ENCODE measurements at regions not wholly inside any gene's neighbourhood (a gene's known extent, or its start where the extent isn't known, plus 50 kb on each side); places are given as distances from the start of the nearest gene placed in this dataset.

DNA sequence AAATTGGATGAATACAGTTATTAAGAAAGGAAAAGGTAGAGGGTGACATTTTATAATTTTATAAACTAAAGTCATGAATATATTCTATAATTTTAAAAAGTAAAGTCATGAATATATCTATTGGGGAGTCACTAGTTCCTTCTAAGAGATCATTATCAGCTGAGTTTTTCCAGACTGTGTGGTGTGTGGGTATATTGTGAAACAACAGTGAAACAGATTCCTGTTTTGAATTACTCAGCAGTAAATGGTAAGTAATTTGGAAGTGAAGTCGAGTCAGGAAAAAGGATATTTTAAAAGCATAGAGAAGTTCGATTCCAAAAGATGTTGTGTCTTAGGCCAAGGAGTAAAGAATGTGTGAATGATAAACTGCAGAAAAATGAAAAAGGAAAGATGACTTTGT is 1018.2 kb upstream of the NXPH2 start:
- WGBS, 2 donors: 30 to 38% methylated on average over 2 of the region's 2 CpGs
- Histone ChIP-seq H3K9me3 (no peaks in the 10 kb centered on the region), H3K27me3 (no peaks in the 10 kb centered on the region), H3K4me3 (no peak overlapping the region), H3K27ac (no peak overlapping the region), H3K4me1 (no peaks in the 10 kb centered on the region), H3K36me3 (no peaks in the 10 kb centered on the region)
- no peak for TF ChIP-seq EP300 (IDR thresholded peaks at IDR 0.05)
- no peak for TF ChIP-seq POLR2AphosphoS5 (IDR thresholded peaks at IDR 0.05)
- no peak for TF ChIP-seq POLR2A (IDR thresholded peaks at IDR 0.05)
- no peak for TF ChIP-seq CTCF (IDR thresholded peaks at IDR 0.05)
- ATAC-seq (ENCODE audit: low FRiP score in 2 of 2) (no peak), DNase-seq (no peak)

DNA sequence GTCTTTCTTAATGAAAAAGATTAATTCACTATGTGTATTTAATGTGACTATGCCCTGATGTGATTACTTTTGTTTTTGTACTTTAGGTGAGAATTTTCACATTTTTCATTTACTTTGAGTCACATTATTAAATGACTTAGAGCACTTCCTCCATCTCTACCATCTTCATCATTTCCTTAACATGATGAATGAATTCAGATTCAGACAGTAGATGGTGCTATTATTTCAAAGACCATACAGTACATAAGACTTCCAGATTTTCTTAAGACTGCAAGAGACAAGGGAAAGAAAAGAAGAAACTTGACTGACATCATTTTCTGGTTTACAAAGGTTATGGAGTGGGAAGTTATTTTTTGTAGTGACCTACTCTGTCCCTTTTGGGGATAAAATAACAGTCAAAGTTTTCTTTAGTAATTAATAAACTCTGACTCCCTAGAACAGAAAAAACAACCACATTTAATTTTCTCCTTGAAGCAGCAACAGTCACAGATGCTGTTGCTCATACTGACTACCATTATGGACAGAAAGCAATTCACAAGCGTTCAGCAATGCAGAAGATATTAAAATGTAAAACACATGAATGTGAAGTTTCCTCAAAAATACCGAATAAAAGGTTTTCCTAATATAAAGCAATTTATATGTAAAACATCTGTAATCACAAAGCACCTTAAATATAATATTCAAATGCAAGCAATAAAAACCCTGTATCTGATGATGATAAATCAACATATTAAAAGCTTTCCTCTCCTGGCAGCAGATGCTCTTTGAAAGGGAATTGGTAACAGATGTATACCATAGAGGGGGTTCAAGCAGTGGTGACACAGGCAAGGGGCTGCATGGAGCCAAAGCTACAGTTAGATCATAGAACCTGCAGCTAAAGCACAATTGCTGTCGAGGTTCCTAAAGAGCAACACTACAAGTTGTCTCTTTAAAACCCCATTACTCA is 1010.9 kb upstream of the NXPH2 start:
- Histone ChIP-seq H3K9me3 (no peaks in the 10 kb centered on the region), H3K27ac (no peak overlapping the region), H3K27me3 (no peaks in the 10 kb centered on the region), H3K4me1 (no peaks in the 10 kb centered on the region), H3K4me3 (no peak overlapping the region), H3K36me3 (no peaks in the 10 kb centered on the region)
- DNase-seq (no peak), ATAC-seq (ENCODE audit: low FRiP score in 2 of 2) (no peak)
- TF ChIP-seq CTCF (IDR thresholded peaks at IDR 0.05) (no peak), POLR2AphosphoS5 (IDR thresholded peaks at IDR 0.05) (no peak), EP300 (IDR thresholded peaks at IDR 0.05) (no peak), POLR2A (IDR thresholded peaks at IDR 0.05) (no peak)
- 59 to 62% methylated on average over 3 of the region's 3 CpGs for WGBS, 2 donors

DNA sequence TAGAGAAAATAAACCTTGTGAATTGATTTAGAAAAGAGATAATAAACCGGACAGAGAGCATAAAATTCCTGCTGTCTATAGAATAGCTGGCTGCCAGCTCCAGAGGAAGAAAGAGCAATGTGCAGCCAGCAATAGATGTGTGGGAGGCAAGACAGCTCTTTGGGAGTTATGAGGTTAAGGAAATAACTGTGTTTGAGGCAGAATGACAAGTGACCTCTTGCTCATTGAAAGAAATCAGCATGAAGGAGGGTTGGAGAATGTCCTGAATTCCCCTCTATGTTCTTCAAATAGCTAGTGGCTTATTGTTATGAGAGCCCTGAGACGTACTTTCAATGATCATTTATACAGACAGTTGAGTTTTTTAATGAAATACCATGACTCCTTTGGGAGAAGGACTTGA is 1009.9 kb upstream of the NXPH2 start:
- no peak overlapping the region for H3K4me3 ChIP-seq
- no peaks in the 10 kb centered on the region for H3K9me3 ChIP-seq
- no peak for DNase-seq
- WGBS, 2 donors: 25 to 37% methylated on average over 2 of the region's 2 CpGs
- no peak for TF ChIP-seq POLR2A (IDR thresholded peaks at IDR 0.05)
- TF ChIP-seq POLR2AphosphoS5 (IDR thresholded peaks at IDR 0.05): no peak
- no peak for TF ChIP-seq CTCF (IDR thresholded peaks at IDR 0.05)
- TF ChIP-seq EP300 (IDR thresholded peaks at IDR 0.05): no peak
- no peaks in the 10 kb centered on the region for H3K27me3 ChIP-seq
- H3K4me1 ChIP-seq: no peaks in the 10 kb centered on the region
- H3K36me3 ChIP-seq: no peaks in the 10 kb centered on the region
- H3K27ac ChIP-seq: no peak overlapping the region
- no peak for ATAC-seq (ENCODE audit: low FRiP score in 2 of 2)

- TF ChIP-seq EP300 (IDR thresholded peaks at IDR 0.05) (no peak), POLR2A (IDR thresholded peaks at IDR 0.05) (no peak), CTCF (IDR thresholded peaks at IDR 0.05) (no peak)
- ATAC-seq (ENCODE audit: low FRiP score in 2 of 2) (no peak), DNase-seq (no peak)
- no peaks in the 10 kb centered on the region for H3K27me3 ChIP-seq
- H3K36me3 ChIP-seq: no peaks in the 10 kb centered on the region
- H3K27ac ChIP-seq: no peak overlapping the region
- no peak overlapping the region for H3K4me3 ChIP-seq
- H3K9me3 ChIP-seq: no peaks in the 10 kb centered on the region
- no peaks in the 10 kb centered on the region for H3K4me1 ChIP-seq
Observed at GRCh38 chr2:139778732-139779131, 998.5 kb upstream of the NXPH2 start.

All from upper lobe of left lung (tissue), 6 donors.